Transverse colon (tissue), 3 donors: ENCODE measurements at regions not wholly inside any gene's neighbourhood (a gene's known extent, or its start where the extent isn't known, plus 50 kb on each side); places are given as distances from the start of the nearest gene placed in this dataset.

ENCODE experiments used
- EP300 ChIP-seq: sonication (generic); formaldehyde crosslinking; IDR thresholded peaks from one replicate; pipeline ENCODE4 v1.6.1; 2017; ENCODE audit warnings: antibody characterized with exemption, low read depth
- POLR2A ChIP-seq: fragments of 450-650 bp; IDR thresholded peaks from one replicate; pipeline ENCODE4 v1.6.1; 2016; ENCODE audit warnings: antibody characterized with exemption, mild to moderate bottlenecking, moderate library complexity
- TF ChIP-seq, protein P1 (sequence below), 5 experiments: fragments of 200-600 bp in 3 of 5; fragments of 450-650 bp in 2 of 5; sonication (generic) in 3 of 5; IDR thresholded peaks; 1 replicate in 2 of 5; 2 replicates in 3 of 5; pipeline ENCODE4 v1.5.1; 2016 to 2017; ENCODE audit warnings: antibody characterized with exemption in 5 of 5, inconsistent platforms in 3 of 5, mild to moderate bottlenecking in 2 of 5, moderate library complexity in 1 of 5

DNA sequence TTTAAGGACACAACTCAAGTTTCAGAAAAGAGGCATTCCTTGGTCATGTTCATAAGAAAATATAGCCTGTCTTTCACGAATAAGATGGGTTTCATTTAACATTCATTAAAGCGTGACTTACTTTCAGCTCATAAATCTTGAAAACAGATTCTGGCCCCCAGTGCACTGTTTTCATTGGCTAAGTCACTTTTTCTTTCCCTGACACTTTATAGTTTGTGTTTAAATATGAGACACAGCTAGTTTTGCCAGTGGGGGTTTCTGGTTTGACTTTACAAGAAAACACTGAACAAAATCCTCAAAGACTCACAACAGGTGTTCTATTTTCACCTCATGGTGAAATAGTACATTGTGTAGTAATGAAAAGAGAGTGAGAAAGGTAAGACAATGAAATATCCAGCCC, 65.9 kb downstream of the PHLDA1 start:
- TF ChIP-seq, protein P1, sequence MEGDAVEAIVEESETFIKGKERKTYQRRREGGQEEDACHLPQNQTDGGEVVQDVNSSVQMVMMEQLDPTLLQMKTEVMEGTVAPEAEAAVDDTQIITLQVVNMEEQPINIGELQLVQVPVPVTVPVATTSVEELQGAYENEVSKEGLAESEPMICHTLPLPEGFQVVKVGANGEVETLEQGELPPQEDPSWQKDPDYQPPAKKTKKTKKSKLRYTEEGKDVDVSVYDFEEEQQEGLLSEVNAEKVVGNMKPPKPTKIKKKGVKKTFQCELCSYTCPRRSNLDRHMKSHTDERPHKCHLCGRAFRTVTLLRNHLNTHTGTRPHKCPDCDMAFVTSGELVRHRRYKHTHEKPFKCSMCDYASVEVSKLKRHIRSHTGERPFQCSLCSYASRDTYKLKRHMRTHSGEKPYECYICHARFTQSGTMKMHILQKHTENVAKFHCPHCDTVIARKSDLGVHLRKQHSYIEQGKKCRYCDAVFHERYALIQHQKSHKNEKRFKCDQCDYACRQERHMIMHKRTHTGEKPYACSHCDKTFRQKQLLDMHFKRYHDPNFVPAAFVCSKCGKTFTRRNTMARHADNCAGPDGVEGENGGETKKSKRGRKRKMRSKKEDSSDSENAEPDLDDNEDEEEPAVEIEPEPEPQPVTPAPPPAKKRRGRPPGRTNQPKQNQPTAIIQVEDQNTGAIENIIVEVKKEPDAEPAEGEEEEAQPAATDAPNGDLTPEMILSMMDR (IDR thresholded peaks at IDR 0.05), result no peak
- TF ChIP-seq POLR2A, result no peak
- TF ChIP-seq EP300, result no peak
